GM12891 (cell line): ENCODE measurements at regions not wholly inside any gene's neighbourhood (a gene's known extent, or its start where the extent isn't known, plus 50 kb on each side); places are given as distances from the start of the nearest gene placed in this dataset.

Source experiments
- DNase-seq: peaks from one replicate; pipeline ENCODE4 v3.0.0; 2011; ENCODE audit warnings: low spot score; ENCODE audit not compliant: insufficient read length
- FAIRE-seq: peaks from 2 replicates; lab custom pipeline; 2011; peaks lifted over from hg19 to GRCh38; lab: Jason Lieb, UNC
- PAX5 ChIP-seq: IDR thresholded peaks from 2 replicates; pipeline ENCODE4 v1.6.1; 2011; ENCODE audit warnings: low read length, moderate library complexity, mild to moderate bottlenecking; ENCODE audit not compliant: insufficient read depth, severe bottlenecking
- POLR2A ChIP-seq: IDR thresholded peaks from 2 replicates; pipeline ENCODE4 v1.6.1; 2011; ENCODE audit warnings: low read depth, low read length, control low read depth
- POLR2AphosphoS5 ChIP-seq: IDR thresholded peaks from 2 replicates; pipeline ENCODE4 v1.6.1; 2011; ENCODE audit warnings: low read depth, low read length, control low read depth
- POU2F2 ChIP-seq: IDR thresholded peaks from 2 replicates; pipeline ENCODE4 v1.6.1; 2011; ENCODE audit warnings: low read depth, mild to moderate bottlenecking, control low read depth, low read length, moderate library complexity
- SPI1 ChIP-seq: IDR thresholded peaks from 2 replicates; pipeline ENCODE4 v1.6.1; 2011; ENCODE audit warnings: low read depth, low read length, control low read depth
- TAF1 ChIP-seq: IDR thresholded peaks from 2 replicates; pipeline ENCODE4 v1.6.1; 2011; ENCODE audit warnings: low read depth, low read length, control low read depth

- DNase-seq (no peak), FAIRE-seq (no peak)
- TF ChIP-seq POLR2A (no peak), SPI1 (no peak)
Observed at GRCh38 chr4:133694416-133694815, 507.2 kb downstream of the PABPC4L start.

- DNase-seq (no peak), FAIRE-seq (no peak)
- TF ChIP-seq TAF1, result no peak
- TF ChIP-seq SPI1, result no peak
- no peak for TF ChIP-seq POLR2AphosphoS5
- TF ChIP-seq POLR2A, result no peak
- no peak for TF ChIP-seq POU2F2
- no peak for TF ChIP-seq PAX5
Observed at GRCh38 chr4:133683967-133684366, 517.6 kb downstream of the PABPC4L start.

- TF ChIP-seq PAX5 (no peak), POLR2A (no peak), SPI1 (no peak), POLR2AphosphoS5 (no peak), TAF1 (no peak), POU2F2 (no peak)
- no peak for FAIRE-seq
Observed at GRCh38 chr4:133668061-133668851, 519.2 kb downstream of the PCDH10 start.

GRCh38 chr4:133647206-133647605 is 498.1 kb downstream of the PCDH10 start:
- FAIRE-seq (no peak), DNase-seq (no peak)
- TF ChIP-seq POLR2AphosphoS5, result no peak

More at GRCh38 chr4:133668061-133668851, 519.2 kb downstream of the PCDH10 start:
- no peak for DNase-seq

- DNase-seq (no peak), FAIRE-seq (no peak)
- TF ChIP-seq POLR2A, result no peak
- no peak for TF ChIP-seq SPI1
- no peak for TF ChIP-seq PAX5
- TF ChIP-seq TAF1, result no peak
- no peak for TF ChIP-seq POU2F2
- TF ChIP-seq POLR2AphosphoS5, result no peak
Observed at GRCh38 chr4:133641191-133641590, 492.1 kb downstream of the PCDH10 start.

- DNase-seq, result no peak
- no peak for TF ChIP-seq PAX5
- TF ChIP-seq SPI1, result no peak
- TF ChIP-seq TAF1, result no peak
- TF ChIP-seq POLR2A, result no peak
- TF ChIP-seq POU2F2, result no peak
- TF ChIP-seq POLR2AphosphoS5, result no peak
- no peak for FAIRE-seq
Observed at GRCh38 chr4:133638751-133639150, 489.7 kb downstream of the PCDH10 start.

GRCh38 chr4:133637161-133637560 is 488.1 kb downstream of the PCDH10 start:
- DNase-seq, result no peak
- no peak for TF ChIP-seq POLR2AphosphoS5
- no peak for FAIRE-seq

- FAIRE-seq, result no peak
- TF ChIP-seq PAX5 (no peak), SPI1 (no peak), POLR2A (no peak), POLR2AphosphoS5 (no peak), POU2F2 (no peak), TAF1 (no peak)
- DNase-seq, result no peak
Observed at GRCh38 chr4:133624744-133625143, 475.6 kb downstream of the PCDH10 start.

GRCh38 chr4:133623847-133624246 is 474.8 kb downstream of the PCDH10 start:
- FAIRE-seq, result no peak
- DNase-seq, result no peak
- TF ChIP-seq POU2F2 (no peak), TAF1 (no peak), SPI1 (peak; percentile 45)

- TF ChIP-seq TAF1 (no peak), POU2F2 (no peak), PAX5 (no peak), POLR2AphosphoS5 (no peak), POLR2A (no peak), SPI1 (no peak)
- FAIRE-seq, result no peak
- no peak for DNase-seq
Observed at GRCh38 chr4:133621628-133622027, 472.5 kb downstream of the PCDH10 start.

- TF ChIP-seq SPI1 (no peak), PAX5 (no peak), POLR2A (no peak), TAF1 (no peak), POLR2AphosphoS5 (no peak), POU2F2 (no peak)
- no peak for FAIRE-seq
Observed at GRCh38 chr4:133620555-133620954, 471.5 kb downstream of the PCDH10 start.

More at GRCh38 chr4:133620555-133620954, 471.5 kb downstream of the PCDH10 start:
- no peak for DNase-seq
